HEK293T (cell line): ENCODE measurements at regions not wholly inside any gene's neighbourhood (a gene's known extent, or its start where the extent isn't known, plus 50 kb on each side); places are given as distances from the start of the nearest gene placed in this dataset.

Experiments
- ARNT ChIP-seq: fragments of 450-650 bp; IDR thresholded peaks from 2 replicates; pipeline ENCODE4 v1.6.1; 2017; ENCODE audit warnings: mild to moderate bottlenecking
- BHLHE40 ChIP-seq: fragments of 450-650 bp; IDR thresholded peaks from 2 replicates; pipeline ENCODE4 v1.6.1; 2016; ENCODE audit warnings: mild to moderate bottlenecking, moderate library complexity, borderline replicate concordance
- CTBP1 ChIP-seq: fragments of 450-650 bp; IDR thresholded peaks from 2 replicates; pipeline ENCODE4 v1.6.1; 2016; ENCODE audit warnings: borderline replicate concordance
- FOXK2 ChIP-seq: fragments of 450-650 bp; IDR thresholded peaks from 2 replicates; pipeline ENCODE4 v1.6.1; 2016; ENCODE audit warnings: mild to moderate bottlenecking
- FOXM1 ChIP-seq: fragments of 450-650 bp; IDR thresholded peaks from 2 replicates; pipeline ENCODE4 v1.6.1; 2017; ENCODE audit warnings: mild to moderate bottlenecking, borderline replicate concordance
- HDGF ChIP-seq: fragments of 450-650 bp; IDR thresholded peaks from 2 replicates; pipeline ENCODE4 v1.6.1; 2017; ENCODE audit warnings: antibody characterized with exemption, borderline replicate concordance
- L3MBTL2 ChIP-seq: fragments of 450-650 bp; conservative IDR thresholded peaks from 2 replicates; pipeline ENCODE4 v1.6.1; 2016; ENCODE audit warnings: mild to moderate bottlenecking
- NFRKB ChIP-seq: fragments of 450-650 bp; IDR thresholded peaks from 2 replicates; pipeline ENCODE4 v1.6.1; 2016; ENCODE audit warnings: mild to moderate bottlenecking, moderate library complexity
- SP1 ChIP-seq: fragments of 450-650 bp; IDR thresholded peaks from 2 replicates; pipeline ENCODE4 v1.6.1; 2017
- SUZ12 ChIP-seq: fragments of 450-650 bp; IDR thresholded peaks from 2 replicates; pipeline ENCODE4 v1.6.1; 2016; ENCODE audit warnings: mild to moderate bottlenecking
- TARDBP ChIP-seq: fragments of 450-650 bp; IDR thresholded peaks from 2 replicates; pipeline ENCODE4 v1.6.1; 2016
- ZNF384 ChIP-seq: fragments of 450-650 bp; IDR thresholded peaks from 2 replicates; pipeline ENCODE4 v1.6.1; 2016

GRCh38 chr5:93336330-93337110 is 244.5 kb downstream of the NR2F1-AS1 start:
- TF ChIP-seq FOXM1 (no peak), NFRKB (no peak), BHLHE40 (no peak), FOXK2 (no peak), SUZ12 (no peak), L3MBTL2 (no peak), TARDBP (no peak), ZNF384 (no peak), HDGF (no peak), SP1 (no peak), CTBP1 (no peak), ARNT (no peak)
